Inferior parietal cortex (tissue), 1 donor: ENCODE measurements at regions not wholly inside any gene's neighbourhood (a gene's known extent, or its start where the extent isn't known, plus 50 kb on each side); places are given as distances from the start of the nearest gene placed in this dataset.
A peak's percentile ranks its signal among the peaks of the same experiment; 100 is the strongest.

Source experiments
- DNase-seq: peaks from one replicate; pipeline ENCODE4 v3.0.0-alpha.2; 2016; ENCODE audit errors: extremely low spot score

DNA sequence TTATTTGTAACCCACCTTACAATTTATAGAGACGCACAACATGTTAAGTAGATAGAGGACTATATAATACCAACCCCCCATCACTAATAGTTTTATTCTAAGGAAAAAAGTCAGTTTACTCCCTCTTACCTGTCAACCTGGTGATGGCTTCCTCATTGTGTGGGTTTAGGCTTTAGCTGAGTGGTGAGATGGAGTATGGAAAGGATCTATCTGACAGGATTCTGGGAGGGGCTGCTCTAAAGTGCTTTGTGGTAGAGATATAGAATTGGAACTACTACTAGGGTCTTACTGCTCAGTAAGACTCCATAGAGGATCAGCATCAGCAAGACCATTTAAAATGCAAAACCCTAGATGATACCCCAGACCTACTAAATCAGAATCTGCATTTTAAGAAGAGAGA, 82.1 kb upstream of the IFNE start:
- DNase-seq: no peak

DNA sequence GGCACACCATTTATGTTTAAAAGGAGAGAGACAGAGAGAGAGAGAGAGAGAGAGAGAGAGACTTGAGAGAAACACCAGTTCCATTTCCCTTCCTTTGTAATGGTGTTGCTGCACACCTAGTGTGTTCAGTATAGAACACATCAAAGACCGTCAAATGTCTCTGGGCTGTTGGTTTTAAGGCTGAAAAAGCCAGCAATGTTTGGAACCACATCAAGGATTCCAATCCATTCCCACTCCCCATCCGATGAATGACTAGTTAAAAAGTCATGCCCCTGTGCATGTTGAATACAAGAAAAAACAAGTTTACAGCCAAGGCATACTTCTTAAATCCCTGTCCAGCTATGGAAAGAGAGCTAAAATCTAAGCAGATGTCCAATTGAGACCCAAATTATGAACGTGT, 83.0 kb upstream of the IFNE start:
- no peak for DNase-seq

DNA sequence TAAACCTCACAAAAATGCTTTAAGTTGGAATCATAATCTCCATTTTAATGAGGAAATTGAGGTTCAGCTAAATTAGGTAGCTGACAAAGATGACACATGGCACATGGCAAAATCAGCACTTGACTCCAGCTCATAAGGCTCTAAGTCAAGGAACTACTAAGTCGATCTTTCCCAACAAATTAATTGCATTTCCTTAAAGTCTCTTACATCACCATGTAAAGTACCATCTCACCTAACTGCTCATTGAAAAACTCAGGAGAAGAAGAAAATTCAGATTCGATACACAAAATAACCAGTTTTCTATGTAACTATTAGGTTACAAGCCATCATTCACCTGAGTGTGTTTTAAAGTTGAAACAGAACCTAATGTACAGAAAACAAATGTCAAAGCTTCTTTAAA, 85.8 kb upstream of the IFNE start:
- no peak for DNase-seq

DNA sequence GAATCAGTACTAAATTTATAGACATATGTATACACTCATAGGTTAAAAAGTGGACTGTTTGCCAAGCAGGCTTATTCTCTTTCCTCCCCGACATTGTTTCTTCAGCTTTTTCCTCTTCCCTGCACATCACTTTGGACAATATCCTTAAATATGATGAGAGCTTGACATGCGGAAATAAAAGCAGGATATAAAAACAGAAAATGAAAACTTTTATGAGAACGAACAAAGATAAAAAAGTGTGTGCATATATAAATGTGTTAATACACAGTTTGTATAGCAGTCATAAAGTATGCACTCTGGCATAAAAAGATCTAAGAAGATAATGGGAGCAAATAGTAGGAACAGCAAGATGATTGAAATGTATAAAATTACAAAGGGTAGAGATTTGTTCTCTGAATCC, 86.4 kb upstream of the IFNE start:
- DNase-seq: no peak

DNA sequence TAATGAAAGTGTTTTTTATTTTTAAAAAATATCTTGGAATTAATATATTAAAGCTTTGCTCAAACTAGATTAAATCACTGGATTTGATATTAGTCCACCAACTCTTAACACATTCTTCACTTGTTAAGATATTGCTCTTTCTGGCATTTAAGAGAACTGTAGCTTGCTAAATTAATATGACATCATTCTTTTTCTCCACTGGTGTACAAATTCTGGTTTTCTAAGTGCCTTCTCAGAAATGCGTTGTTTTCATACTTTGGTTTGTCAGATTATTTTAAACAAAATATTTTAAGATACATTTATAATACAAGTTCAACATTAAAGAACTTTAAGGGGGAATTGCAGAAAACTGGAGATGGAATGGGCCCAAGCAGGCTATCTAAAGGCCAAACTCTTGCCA, 87.6 kb upstream of the IFNE start:
- DNase-seq: no peak

DNA sequence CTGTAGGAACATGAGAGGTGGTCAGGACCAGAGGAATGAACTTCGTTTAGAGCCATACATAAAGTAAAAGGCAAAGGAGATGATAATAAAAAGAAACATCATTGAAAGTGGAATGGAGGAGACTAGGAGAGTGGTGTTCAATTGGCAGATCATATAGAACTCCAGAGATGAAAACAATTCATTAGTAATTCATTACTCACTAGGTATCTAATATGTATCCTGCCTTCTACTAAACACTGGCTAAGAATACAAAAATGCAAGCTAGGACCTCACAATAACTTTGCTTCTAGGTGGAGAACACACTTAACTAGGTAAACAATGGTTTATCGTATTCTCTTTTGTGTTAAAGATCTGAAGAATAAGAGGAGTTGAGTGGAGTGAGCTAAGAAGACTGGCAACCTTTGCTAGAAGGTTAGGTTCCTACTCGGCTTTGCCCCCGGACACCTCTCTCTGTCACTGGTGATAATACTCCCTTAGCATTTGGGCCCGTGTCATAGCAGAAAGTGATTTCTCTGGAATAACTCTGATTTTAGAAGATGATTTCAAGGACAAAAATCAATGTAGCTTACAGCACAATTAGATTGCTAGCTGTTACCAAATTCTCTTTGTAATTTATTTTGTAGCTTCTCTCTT, 88.6 kb upstream of the IFNE start:
- DNase-seq: no peak

DNA sequence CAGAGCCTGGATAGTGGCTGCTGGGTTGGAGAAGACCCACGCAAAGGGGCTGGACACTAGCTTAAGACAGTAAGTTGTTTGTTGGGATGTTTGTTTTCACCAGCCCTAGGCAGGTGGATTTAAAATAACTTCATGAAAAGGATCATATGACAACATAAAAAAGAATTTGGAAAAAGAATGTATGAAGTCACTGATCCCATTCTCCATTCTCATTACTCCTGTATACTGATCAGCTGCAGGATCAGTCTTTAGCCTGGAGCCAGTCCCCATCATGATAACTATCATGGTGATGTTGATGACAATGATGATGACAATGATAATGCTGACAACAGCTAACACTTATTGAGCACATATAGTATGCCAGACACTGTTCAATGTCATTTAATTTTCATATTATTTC, 92.1 kb upstream of the IFNE start:
- no peak for DNase-seq

DNA sequence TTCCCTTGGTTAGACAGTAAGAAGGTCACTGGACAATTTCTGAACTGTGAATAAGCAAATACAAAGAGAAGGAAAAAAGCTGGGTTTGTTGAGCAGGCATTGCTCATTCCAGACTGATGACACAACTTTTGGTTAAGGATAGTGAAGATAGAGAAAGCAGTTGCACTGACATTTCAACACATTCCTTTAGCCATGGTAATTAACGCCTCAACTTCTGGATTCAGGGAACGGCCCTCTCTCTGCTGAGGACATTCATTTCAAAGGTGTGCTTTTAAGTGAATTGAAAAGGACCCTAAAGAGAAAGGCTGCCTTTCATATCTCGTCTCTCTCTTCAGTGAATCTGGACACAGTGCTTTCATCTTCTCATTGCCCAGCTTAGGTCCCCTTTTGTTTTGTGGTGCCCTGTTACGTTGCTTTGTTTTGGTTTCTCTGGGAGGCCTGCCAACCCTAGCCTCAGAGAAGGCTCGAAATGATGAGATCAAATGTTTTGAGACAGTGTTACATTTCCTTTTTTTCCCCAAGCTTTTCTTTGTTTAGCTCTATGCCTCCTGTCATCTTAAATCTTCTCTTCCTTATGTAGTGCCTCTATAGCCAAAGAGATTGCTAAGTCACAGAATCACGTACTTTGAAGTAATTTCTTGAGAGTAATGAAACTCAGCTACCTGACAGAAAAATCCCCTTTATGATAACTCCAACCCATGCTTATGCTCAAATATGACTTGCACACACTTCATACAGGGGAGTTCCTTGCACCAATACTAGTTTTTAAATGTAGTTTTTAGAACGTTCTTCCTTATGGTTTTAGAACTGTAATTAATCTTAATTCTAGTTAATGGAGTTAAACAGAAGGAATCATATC, 94.4 kb upstream of the IFNE start:
- peak; percentile 30 for DNase-seq

DNA sequence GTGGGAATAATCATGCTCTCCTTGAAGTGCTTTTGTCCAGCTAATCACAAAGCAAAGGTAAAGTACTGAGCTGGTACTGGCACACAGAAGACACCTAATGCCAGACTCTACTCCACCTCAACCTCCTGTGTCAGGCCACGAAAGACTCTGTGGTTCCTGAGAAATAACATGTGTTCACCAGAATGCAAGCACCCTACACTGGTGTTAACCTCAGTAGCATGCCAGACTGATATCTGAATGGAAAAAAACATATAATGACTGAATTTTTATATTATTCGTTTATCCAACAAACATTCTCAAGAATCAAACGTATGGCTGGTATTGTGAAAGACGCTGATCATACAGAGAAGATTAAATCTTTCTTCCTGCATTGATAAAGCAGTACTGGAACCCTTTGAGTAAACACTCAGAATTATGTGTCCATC, 97.1 kb upstream of the IFNE start:
- DNase-seq: no peak

DNA sequence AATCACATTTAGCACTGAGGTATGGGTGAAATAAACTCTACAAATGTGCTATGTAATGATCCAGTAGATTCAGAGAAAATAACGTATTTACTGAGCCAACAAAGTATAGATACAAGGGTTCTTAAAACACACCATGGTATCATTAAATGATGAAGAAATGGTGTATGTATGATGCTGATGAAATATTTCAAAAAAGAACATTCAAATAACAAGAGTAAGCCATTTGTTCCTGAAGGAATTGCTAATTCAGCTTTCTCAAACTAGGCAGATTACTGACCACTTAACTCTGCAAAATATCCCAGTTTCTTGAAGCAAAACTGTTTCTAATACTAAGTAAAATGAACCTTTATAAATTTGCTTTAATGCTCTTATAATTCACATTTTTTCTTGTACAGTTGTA, 97.6 kb upstream of the IFNE start:
- DNase-seq: no peak

DNA sequence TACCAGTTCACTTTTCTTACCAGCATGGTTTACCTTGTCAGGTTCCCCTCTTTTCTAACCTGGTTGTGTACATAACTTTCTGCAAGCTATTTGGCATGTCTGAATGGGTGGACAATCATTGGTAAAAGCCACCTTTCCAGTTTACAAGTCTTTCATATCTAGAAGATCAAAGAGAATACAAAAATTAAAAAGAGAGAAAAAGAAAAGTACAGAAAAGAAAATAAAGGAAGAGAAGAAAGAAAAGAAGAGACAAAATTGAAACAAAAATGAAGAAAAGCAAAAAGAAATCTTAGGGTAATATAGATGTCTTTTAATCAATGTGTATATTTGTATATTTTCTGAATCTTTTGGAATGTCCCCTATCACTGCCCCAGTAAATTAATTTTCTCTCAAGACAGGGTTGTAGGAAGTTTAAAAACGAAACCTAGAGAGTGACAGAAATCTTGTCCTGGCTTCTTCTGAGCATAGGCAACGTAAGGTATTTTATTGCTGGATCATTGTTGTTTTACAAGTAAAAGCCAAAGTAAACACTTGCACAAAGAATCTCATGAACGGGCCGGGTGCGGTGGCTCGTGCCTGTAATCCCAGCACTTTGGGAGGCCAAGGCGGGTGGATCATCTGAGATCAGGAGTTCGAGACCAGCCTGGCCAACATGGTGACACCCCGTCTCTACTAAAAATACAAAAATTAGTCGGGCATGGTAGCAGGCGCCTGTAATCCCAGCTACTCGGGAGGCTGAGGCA, 98.7 kb upstream of the IFNE start:
- no peak for DNase-seq

DNA sequence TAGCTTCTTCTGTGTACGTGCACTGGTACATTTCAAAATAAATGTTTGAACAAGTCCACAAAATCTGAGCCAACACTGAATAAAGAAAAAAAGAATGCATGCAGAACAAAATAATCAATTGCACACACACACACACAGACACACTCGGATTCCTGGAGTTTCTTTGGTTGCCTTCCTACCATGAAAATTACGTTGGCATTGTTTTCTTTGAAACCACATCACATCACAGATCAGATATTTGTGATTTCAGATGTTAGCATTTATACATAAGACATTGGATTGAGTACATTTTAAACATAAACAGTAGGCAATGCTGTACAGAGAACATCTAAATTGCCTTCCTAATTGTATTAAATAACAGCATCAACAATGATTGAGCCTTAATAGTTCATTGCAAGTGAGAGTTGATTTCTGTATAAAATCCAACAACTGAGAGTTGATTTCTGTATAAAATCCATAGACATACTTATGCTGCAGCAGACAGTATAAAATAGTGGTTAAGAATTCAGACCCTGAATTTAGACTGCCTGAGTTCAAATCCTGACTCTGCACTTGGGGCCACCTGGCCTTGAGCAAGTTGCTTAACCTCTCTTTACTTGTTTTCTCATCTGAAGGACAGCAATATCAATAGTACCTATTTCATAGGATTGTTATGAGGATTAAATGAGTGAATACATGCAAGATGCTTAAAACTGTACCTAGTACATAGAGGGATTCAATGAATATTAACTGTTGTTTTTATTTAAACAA, 101.7 kb upstream of the IFNE start:
- no peak for DNase-seq

DNA sequence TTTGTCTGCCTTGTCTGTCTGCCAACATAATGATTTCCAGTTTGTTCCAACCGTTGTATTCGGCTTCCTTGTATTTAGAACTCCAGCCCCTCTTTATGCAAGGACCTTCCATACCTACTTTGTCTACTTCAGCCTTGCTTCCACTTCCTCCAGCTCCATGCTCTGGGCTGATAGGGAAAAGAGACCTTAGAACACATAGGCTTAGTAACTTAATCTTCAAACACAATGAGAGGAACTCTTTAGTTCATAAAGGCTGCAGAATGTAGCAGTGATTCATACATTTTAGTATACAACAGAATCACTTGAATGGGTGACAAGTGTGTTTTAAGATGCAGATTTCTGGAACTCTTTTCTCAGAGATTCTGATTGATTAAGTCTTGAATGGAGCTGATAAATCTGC, 102.8 kb upstream of the IFNE start:
- DNase-seq: no peak

DNA sequence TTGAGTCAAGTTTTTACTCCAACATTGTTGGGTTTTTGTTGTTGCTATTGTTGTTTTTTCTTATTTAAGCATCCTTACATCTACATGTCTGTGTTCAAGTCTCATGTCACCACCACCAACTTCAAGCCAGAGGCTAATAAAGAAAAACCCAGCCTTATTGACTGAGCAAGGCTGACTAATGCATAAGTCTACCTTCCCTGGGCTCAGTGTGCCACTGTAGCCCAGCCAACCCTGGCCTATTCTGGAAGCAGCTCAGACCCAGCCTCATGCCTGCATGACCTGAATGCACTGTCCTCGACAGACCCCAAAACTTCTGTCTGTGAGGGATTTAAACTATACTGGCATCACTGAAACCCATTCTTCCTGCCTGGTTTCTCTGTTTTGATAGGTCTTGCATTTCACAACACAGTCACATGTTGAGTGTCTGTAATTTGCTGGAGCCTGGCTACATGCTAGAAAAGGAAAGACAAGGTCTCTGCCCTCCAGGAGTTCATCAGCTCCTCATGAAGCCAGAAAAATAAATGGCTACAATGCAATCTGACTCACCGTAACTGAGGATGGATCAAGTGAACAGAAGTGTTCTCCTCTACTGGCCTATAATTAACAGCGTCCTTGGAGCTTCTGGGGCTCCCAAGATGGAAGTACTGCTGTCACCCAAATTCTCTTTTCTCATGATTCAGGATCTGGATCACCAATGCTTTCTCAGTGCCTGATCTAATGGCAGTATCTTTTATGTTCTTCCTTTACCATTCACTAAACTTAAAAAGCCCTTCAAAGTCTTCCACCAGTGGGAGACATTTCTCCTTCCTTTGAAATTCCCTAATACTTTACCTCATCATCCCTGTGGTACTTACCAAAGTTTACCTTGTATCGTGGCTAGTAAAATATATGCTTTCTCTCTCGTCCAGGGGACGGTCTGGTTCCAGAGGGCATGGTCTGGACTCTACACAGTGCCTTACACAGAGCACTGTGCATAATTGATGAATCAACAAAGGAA, 103.9 kb upstream of the IFNE start:
- DNase-seq: no peak

DNA sequence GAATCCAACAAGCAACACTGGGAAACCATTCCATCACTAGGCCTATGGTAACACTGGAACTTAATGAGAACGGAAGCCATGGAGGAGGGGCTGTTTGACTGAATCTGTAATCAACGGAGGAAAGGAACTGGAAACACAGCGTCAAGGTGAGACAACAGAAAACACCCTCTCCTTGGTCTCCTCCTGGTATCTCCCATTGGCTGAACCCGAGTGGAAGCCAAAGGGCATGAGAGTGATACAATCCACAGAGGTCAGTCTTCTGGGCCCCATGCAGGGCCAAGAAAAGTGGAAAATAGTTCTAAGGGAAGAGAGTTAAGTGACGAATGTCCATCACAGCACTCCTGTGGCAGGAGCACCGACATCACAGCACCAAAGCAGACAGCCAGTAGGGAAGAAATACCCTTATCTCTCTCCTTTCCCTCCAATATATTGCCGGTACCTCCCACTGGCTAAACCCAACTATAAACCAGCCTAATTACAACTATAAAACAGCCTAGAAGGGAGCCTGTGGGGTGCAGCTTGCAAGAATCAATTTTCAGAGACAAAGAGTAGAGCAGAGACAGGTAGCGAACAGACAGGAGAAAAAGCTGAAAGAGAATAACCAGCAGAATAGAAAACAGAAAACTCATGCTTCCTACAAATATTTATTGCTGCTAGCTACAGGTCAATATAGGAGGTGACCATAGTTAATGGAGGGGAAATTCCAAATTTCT, 107.4 kb upstream of the IFNE start:
- DNase-seq: no peak

DNA sequence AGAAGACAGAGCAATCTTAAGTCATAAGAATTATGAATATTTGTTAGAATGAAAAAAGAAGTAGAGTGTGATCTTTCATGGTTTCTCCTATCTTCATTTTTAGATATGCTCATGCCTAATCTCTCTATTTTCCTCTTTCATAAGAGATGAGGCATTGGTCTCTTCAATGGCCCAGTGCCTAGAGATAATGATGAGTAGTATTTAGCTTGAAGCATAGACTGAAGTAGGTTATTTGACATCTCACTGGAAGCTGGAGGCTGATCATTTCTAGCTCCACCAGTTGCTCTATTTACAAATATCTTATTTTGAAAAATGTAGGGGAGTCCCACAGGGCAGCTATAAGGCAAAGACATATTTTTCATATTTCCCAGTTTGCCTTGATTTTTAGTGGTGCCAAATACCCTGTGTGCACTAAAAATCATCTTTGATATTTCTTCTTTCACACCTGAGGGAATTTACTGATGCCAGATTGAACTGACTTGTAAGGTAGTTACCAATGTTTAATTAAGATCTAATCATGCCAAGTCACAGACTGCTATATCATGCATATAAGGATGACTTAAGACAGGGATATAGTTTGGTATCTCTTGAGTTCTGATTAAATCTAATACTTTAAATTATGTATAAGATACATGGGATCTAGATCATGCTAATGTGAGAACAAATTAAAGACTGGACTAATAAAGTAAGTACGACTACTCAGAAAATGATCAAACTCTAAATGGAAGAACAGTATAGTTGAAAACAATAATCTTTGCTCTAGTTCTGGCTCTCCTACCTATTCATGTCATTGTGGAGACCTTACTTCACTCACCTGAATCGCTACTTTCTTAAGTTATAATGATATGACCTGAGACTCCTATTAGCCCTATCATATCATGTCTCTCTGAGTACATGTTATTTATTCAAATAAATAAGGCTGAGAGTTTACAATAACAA, 108.2 kb upstream of the IFNE start:
- DNase-seq: no peak

DNA sequence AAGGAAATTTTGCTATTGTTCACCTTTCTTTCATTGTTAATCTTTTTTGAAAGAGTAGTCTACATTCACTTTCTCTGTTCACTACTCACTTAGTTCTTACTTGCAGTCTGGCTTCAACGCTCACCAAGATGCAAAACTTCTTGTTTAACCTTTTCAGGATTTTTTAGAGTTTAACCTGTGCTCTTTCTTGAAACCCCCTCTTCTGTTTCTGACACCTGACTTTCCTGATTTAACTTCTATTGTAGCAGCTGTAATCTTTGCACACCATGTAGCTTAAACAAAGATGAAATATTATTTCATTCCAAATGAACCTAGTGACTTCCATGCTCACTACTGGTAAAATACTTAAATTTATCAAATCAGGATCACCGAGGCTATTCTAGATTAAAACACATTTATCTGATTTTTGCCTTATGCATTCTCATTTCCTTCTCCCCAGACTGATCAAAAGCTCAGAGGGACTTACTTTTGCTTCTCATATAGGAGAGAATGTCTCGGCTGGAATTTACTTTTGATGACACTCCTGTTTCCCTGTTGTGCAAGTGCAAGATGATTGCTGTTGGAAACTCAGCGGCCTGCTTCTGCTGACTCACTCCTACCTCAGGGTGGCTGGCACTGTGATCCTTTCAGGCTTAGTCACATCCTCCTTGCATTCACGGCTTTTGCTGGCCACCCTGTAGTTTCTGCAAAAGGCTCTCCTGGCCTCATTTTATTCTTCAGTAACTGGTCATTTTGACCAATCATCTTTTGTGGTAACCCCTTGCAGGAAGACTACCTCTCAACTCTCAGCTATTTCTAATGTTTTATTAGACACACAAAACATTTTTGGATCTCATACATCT, 109.3 kb upstream of the IFNE start:
- no peak for DNase-seq

DNA sequence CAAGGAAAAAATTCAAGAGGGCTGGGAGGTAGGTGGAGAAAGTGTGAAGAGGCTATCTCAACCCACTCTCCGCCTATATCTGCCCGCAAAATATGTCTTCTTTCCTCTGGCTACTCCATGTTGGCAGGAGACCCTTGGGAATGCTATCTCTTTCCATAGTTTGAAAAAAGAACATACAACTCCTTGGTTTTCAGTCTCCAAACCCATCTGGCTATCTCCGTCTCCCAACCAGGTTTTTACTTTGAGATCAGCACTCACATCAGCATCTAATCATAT, 109.9 kb upstream of the IFNE start:
- no peak for DNase-seq
